KMS-11 (cell line): ENCODE measurements at regions not wholly inside any gene's neighbourhood (a gene's known extent, or its start where the extent isn't known, plus 50 kb on each side); places are given as distances from the start of the nearest gene placed in this dataset.

Experiments
- H2AFZ ChIP-seq: fragments of 200-600 bp; sonication (generic); 2 replicates; pipeline ENCODE4 v1.6.1; 2016; ENCODE audit warnings: antibody characterized with exemption, mixed run types, low read depth
- H3K27ac ChIP-seq: fragments of 200-600 bp; sonication (generic); 2 replicates; pipeline ENCODE4 v1.6.1; 2016; ENCODE audit warnings: mild to moderate bottlenecking, mixed run types
- H3K27me3 ChIP-seq: fragments of 200-600 bp; sonication (generic); 2 replicates; pipeline ENCODE4 v1.6.1; 2017; ENCODE audit warnings: mild to moderate bottlenecking, low read depth, mixed run types, moderate library complexity; ENCODE audit not compliant: insufficient read depth
- H3K36me3 ChIP-seq: fragments of 200-600 bp; sonication (generic); 2 replicates; pipeline ENCODE4 v1.6.1; 2017; ENCODE audit warnings: mild to moderate bottlenecking, mixed run types; ENCODE audit not compliant: insufficient read depth
- H3K4me1 ChIP-seq: fragments of 200-600 bp; sonication (generic); 2 replicates; pipeline ENCODE4 v1.6.1; 2016; ENCODE audit warnings: mild to moderate bottlenecking, low read depth, mixed run types; ENCODE audit not compliant: poor library complexity, severe bottlenecking
- H3K4me2 ChIP-seq: fragments of 200-600 bp; sonication (generic); 2 replicates; pipeline ENCODE4 v1.7.0; 2016; ENCODE audit warnings: mild to moderate bottlenecking, mixed run types
- H3K4me3 ChIP-seq: fragments of 200-600 bp; sonication (generic); IDR thresholded peaks from 2 replicates; pipeline ENCODE4 v1.6.1; 2017; ENCODE audit warnings: low read depth, low read length, mixed read lengths; ENCODE audit not compliant: insufficient read depth
- H3K79me2 ChIP-seq: fragments of 200-600 bp; sonication (generic); 2 replicates; pipeline ENCODE4 v1.6.1; 2016; ENCODE audit warnings: low read depth, mixed run types; ENCODE audit not compliant: insufficient read depth
- H3K9ac ChIP-seq: fragments of 200-600 bp; sonication (generic); 2 replicates; pipeline ENCODE4 v1.6.1; 2016; ENCODE audit warnings: mild to moderate bottlenecking, mixed run types
- H4K20me1 ChIP-seq: fragments of 200-600 bp; sonication (generic); 2 replicates; pipeline ENCODE4 v1.6.1; 2016; ENCODE audit warnings: mild to moderate bottlenecking, mixed run types; ENCODE audit not compliant: insufficient read depth
- TF ChIP-seq, protein P1 (sequence below): fragments of 200-600 bp; sonication (generic); conservative IDR thresholded peaks from 2 replicates; pipeline ENCODE4 v1.6.1; 2017; ENCODE audit warnings: low read depth, mild to moderate bottlenecking, antibody characterized with exemption, low read length, moderate library complexity, mixed read lengths

DNA sequence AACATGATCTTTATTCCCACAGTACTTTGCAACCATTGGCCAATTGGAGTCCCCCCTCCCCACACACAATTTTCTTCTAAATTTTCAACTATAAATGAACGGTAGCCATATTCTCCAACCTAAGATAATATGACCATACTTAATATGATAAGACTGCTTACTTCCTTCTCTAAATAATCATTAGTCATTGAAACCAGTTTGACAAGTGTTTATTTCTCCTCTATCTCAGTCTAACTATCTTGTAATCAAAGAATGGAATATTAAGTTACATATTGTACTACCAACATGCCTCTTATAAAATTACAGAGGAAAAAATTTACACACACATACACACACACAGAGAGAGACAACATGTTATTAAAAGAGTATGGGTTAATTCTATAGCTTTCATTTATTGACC, 567.4 kb upstream of the TMPRSS15 start:
- H3K4me3 ChIP-seq: no peak overlapping the region
- no peak overlapping the region for H3K27ac ChIP-seq
- H3K36me3 ChIP-seq: no peaks in the 10 kb centered on the region
- TF ChIP-seq, protein P1, sequence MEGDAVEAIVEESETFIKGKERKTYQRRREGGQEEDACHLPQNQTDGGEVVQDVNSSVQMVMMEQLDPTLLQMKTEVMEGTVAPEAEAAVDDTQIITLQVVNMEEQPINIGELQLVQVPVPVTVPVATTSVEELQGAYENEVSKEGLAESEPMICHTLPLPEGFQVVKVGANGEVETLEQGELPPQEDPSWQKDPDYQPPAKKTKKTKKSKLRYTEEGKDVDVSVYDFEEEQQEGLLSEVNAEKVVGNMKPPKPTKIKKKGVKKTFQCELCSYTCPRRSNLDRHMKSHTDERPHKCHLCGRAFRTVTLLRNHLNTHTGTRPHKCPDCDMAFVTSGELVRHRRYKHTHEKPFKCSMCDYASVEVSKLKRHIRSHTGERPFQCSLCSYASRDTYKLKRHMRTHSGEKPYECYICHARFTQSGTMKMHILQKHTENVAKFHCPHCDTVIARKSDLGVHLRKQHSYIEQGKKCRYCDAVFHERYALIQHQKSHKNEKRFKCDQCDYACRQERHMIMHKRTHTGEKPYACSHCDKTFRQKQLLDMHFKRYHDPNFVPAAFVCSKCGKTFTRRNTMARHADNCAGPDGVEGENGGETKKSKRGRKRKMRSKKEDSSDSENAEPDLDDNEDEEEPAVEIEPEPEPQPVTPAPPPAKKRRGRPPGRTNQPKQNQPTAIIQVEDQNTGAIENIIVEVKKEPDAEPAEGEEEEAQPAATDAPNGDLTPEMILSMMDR: no peak
- H3K4me1 ChIP-seq: no peaks in the 10 kb centered on the region
- H2AFZ ChIP-seq: no peak overlapping the region
- H3K27me3 ChIP-seq: no peaks in the 10 kb centered on the region
- no peaks in the 10 kb centered on the region for H4K20me1 ChIP-seq
- H3K79me2 ChIP-seq: no peaks in the 10 kb centered on the region
- no peak overlapping the region for H3K9ac ChIP-seq
- H3K4me2 ChIP-seq: no peak overlapping the region

DNA sequence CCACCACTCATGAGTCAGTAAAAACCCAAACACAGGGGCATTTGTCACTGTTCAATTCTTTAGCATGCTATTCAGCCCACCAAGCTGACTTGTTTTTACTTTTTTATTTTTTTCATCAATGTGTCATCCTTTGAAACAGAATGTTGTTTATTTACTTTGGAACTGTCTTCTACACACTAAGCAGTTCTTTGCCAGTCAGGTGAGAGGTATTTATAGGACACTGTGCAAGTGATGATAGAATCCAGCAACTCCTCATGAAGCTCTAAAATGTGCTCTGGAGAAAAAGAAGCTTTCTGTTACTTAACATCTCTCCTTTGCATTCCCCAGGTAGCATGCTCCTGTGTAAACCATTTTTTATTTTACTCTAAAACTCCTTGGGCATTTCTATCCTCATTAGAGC, 582.0 kb upstream of the TMPRSS15 start:
- Histone ChIP-seq H3K27ac (no peak overlapping the region), H3K36me3 (no peaks in the 10 kb centered on the region), H3K4me2 (no peak overlapping the region), H4K20me1 (no peaks in the 10 kb centered on the region), H3K4me3 (no peak overlapping the region), H3K9ac (no peak overlapping the region), H3K79me2 (no peaks in the 10 kb centered on the region), H3K27me3 (no peaks in the 10 kb centered on the region), H2AFZ (no peak overlapping the region), H3K4me1 (no peaks in the 10 kb centered on the region)
- TF ChIP-seq, protein P1: no peak

DNA sequence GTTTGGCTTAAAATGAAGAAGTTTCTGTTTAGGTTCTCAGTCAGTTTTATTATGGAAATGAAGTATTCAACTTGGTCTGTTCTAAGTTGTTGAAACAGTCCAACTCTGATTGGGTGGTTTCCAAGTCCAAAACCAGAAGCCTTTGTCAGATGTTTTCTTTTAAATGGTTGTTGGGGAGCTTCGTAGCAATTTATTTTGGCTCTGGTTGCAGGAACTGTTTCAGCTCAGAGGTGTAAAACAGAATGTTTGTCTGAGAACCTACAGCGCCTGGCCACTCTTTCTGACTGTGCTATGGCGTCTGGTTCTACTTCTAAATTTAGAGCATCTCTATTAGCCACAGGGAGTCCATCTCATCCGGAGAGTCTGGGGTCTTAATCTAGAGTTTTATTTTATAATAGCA, 582.6 kb upstream of the TMPRSS15 start:
- Histone ChIP-seq H3K27ac (no peak overlapping the region), H3K4me3 (no peak overlapping the region), H3K27me3 (no peaks in the 10 kb centered on the region), H2AFZ (no peak overlapping the region), H3K36me3 (no peaks in the 10 kb centered on the region), H4K20me1 (no peaks in the 10 kb centered on the region), H3K79me2 (no peaks in the 10 kb centered on the region), H3K9ac (no peak overlapping the region), H3K4me1 (no peaks in the 10 kb centered on the region), H3K4me2 (no peak overlapping the region)
- TF ChIP-seq, protein P1: no peak

DNA sequence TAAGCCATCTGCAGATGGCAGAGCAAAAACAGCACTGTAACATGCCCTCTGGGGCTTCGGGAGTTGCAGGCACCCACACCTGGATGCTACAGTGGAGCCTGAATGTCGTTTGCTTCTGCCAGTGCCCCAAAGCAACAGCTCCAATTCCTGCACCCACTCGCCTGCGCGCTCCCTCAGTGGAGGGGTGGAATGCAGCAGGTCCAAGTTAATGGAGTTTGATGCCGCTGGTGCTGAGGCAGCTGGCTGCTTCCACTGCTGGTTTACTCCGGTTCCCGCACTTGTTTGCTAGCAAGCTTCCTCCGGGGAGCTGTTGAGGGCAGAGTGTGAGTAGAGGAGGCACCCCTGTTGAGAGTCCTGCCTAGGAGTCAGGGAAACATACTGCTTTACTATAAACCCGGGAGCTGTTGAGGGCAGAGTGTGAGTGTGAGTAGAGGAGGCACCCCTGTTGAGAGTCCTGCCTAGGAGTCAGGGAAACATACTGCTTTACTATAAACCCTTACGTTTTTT, 584.0 kb upstream of the TMPRSS15 start:
- Histone ChIP-seq H3K36me3 (no peaks in the 10 kb centered on the region), H2AFZ (no peak overlapping the region), H3K4me3 (no peak overlapping the region), H3K4me1 (no peaks in the 10 kb centered on the region), H4K20me1 (no peaks in the 10 kb centered on the region), H3K27me3 (no peaks in the 10 kb centered on the region), H3K27ac (no peak overlapping the region), H3K4me2 (no peak overlapping the region), H3K9ac (no peak overlapping the region), H3K79me2 (no peaks in the 10 kb centered on the region)
- TF ChIP-seq, protein P1: no peak
